Fibroblast of peridontal ligament (primary cell): ENCODE measurements at regions not wholly inside any gene's neighbourhood (a gene's known extent, or its start where the extent isn't known, plus 50 kb on each side); places are given as distances from the start of the nearest gene placed in this dataset.
"Not testable (repeated sequence)": the region's sequence is repeated elsewhere in the genome, so short reads cannot be mapped to it uniquely, and the experiment has no call there.

ENCODE experiments used
- DNase-seq: peaks from one replicate; pipeline ENCODE4 v3.0.0-alpha.2; 2010; ENCODE audit errors: extremely low read depth

DNA sequence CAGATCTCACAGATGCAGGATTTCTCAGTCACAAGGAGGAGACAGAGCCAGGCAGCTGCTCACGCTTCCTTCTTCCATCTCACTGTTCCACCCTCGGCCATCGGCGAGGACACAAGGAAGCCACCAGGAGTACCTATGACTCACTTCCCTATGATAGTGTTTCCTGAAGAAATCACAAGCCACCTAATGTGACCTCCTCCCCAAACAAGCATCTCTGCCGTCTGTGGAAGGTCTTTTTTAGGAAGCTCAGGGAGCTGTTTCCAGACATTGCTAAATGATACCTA is 672.7 kb downstream of the TBC1D22A start:
- no peak for DNase-seq

- DNase-seq: no peak
Measured at GRCh38 chr22:47434336-47435203, 672.1 kb downstream of the TBC1D22A start.

DNA sequence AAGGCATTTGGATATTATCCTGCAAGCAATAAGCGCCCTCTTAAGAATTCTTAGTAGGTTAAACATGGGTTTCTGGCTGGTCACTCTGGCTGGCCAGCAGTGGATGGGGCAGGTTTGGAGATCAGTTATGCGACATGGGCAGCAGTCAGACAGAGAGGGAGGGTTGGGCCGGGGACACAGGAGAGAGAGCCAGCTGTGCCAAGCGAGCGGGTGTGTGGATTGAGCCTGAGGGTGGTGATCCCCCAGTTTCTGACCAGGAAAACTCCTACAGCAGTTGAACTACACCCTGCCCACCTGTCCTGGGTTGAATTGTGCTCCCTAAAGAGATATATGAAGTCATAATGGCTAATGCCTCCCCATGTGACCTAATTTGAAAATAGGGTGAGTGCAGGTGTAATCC is 671.2 kb downstream of the TBC1D22A start:
- DNase-seq: no peak

DNA sequence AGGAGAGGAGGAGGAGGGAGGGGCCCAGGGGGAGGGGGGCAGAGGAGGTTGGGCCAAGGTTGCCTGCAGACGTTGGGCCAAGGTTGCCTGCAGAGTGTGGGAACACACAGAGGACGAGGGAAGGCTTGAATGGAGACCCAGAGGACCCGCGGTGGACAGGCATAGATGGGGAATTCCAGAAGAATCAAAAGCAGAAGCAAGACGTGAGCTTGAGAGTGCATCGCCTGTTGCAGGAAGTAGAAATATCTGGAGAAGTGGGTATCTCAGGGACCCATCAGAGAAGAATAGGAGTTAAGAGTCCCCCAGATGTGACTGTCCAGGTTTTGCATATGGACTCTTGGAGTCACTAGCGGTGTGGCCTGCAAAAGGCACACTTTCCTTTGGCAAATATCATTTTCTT is 670.2 kb downstream of the TBC1D22A start:
- no peak for DNase-seq

GRCh38 chr22:47423861-47424820 is 661.7 kb downstream of the TBC1D22A start:
- DNase-seq: no peak

GRCh38 chr22:47423266-47423665 is 660.8 kb downstream of the TBC1D22A start:
- DNase-seq: no peak

DNA sequence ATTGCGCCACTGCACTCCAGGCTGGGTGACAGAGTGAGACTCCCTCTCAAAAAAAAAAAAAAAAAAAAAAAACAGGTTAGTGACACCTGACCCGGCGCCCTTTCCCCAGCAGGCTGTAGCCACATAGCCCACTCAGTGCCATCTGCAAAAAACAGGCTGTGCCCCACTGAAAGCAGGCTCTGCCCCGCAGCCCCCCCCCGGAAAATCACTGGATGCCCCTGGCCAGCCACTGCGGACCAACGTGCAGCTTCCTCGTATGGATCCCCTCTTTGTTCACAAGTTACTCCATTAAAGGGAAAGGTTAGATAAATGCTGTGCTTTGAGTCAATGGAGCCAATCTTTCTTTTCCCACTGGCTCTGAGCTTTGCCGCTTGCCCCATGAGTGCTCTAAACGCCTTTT is 660.3 kb downstream of the TBC1D22A start:
- DNase-seq: no peak

DNA sequence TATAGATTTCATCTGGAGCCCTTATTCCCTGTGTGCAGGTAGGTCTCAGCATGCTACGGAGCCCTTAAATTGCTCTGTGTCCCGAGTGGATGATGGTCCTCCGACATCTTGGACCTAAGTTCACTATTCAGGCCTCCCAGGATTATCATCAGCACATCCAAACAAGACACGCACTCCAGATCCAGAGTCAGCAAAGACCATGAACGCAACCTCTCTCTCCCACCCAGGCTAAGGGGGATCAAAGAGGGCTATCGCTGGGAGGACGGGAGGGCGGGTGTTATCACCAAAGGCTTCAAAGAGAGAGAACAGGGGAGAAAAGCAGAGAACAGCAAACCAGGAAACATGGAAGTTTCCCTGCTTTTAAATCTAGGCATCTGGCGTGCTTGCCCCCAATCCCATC is 659.4 kb downstream of the TBC1D22A start:
- DNase-seq: no peak

DNA sequence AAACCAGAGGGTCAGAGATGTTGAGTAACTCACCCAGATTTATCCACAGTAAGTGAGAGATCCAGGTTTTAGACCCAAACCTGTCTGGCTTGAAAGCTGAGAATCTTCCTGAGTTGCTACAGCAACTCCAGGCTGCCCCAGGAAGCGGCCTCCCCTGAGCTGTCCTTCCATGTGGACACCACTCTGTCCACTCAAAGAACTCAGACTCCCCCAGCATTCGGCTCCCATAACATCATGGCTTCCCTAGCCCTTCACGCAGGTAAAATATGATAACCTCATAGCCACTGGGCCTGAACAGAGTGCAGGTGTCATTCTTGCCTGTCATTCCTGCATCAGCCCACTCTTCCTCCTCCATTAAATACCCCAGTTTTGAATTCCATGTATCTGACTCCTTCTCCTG is 657.8 kb downstream of the TBC1D22A start:
- DNase-seq: no peak

- no peak for DNase-seq
Measured at GRCh38 chr22:47419239-47419638, 656.8 kb downstream of the TBC1D22A start.

DNA sequence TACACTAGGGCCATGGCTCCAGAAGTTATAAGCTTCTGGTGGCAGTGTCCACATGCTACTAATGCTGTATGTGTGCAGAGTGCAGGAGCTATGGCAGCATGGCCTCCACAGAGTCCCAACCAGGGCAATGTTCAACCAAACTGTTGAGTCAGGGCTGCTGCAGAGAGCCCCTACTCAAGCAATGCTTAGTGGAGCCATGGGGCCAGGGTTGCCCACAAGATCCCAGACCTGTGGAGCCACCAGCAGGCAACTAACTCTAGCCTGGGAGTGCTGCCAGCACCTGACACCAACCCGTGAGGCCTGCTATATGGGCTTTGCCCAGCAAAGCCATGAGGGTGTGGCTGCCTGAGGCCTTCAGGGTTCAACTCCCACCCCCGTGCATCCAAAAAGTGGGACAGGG is 655.2 kb downstream of the TBC1D22A start:
- no peak for DNase-seq

DNA sequence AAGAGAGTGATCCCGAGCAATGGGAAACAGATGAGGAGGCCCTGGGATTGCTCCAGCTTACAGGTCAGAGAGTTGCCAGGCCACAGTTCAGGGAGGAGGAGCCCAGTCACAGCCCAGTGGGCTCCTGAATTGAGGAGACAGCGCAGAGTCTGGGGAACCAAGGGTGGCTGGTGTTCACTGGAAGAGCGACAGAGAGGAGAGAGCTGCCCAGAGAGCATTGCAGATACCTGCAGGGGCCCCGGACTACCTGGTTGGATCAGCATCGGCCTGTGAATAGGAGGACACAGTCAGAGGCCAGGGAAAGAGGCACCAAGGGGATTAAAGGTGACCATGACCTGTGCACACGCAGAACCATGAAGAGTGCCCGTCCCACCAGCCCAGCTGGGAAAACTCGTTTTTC is 648.6 kb downstream of the TBC1D22A start:
- DNase-seq: no peak

- no peak for DNase-seq
Measured at GRCh38 chr22:47409539-47410275, 647.3 kb downstream of the TBC1D22A start.

- no peak for DNase-seq
Measured at GRCh38 chr22:47408409-47408808, 646.0 kb downstream of the TBC1D22A start.

- DNase-seq: no peak
Measured at GRCh38 chr22:47407461-47408025, 645.1 kb downstream of the TBC1D22A start.

- DNase-seq: no peak
Measured at GRCh38 chr22:47406896-47407295, 644.4 kb downstream of the TBC1D22A start.

DNA sequence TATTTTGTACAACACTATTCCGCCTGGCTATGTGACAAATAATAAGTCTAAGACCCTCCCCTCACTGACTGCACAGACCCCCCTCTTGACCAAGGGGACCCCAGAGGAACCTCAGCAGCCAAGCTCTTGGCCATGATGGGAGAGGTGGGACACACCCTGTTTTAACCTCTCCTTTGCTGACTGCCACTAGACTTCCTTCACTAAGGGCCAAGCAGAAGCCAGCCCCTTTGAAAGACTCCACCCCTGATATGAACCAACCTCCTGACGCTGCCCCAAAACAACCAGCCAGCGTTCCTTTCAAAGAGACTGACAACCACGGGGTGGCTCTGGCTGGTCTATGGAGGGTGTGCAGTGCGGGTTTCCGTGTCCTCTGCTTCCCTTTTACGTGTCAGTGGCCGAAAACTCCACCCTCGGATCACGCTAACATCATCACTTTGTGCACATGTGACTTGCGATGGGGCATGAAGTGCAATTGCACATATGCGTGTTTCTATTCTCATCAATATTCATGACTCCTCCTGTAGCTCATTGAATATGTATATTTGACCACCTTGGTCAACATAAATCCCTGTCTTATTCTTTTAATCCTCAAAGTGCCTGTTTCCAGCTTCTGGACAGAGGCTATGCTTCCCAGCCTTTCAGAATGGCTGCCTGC is 643.9 kb downstream of the TBC1D22A start:
- DNase-seq: no peak

GRCh38 chr22:47405222-47405621 is 642.8 kb downstream of the TBC1D22A start:
- DNase-seq: not testable (repeated sequence)

DNA sequence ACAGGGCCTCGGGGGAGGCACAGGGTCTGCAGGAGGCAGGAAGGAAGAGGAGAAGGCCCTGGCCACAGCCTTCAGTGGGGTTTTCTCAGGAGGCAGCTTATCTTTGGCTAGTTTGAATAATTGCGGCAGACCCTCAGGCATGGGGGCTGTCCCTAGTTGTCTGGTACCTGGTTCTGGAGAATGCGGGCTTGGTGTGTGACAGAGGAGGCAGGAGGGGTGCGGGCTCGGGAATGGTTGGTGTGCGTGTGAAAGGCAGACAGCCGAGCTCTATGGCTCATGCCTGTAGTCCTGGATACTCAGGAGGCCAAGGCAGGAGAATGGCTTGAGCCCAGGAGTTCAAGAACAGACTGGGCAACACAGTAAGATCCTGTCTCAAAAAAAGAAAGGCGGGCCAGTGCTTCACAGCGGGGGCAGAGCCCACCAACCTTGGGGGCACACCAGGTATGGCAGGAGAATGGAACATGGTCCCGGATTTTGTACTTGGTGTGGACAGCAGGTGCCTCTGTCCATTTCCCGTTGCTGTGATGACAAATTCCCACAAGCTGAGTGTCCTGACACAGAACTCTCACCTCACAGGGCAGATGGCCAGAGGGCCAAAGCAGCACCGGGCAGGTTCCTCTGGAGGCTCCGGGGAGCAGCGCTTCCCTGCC is 640.6 kb downstream of the TBC1D22A start:
- DNase-seq: no peak

- DNase-seq: no peak
Measured at GRCh38 chr22:47401976-47402770, 639.7 kb downstream of the TBC1D22A start.
